Urothelium cell line (cell line): ENCODE measurements at regions not wholly inside any gene's neighbourhood (a gene's known extent, or its start where the extent isn't known, plus 50 kb on each side); places are given as distances from the start of the nearest gene placed in this dataset.
"Not testable (repeated sequence)": the region's sequence is repeated elsewhere in the genome, so short reads cannot be mapped to it uniquely, and the experiment has no call there.

Source experiments
- DNase-seq: peaks from one replicate; pipeline ENCODE4 v3.0.0; 2011; ENCODE audit warnings: low spot score, mixed read lengths
- FAIRE-seq: peaks from 2 replicates; lab custom pipeline; 2011; peaks lifted over from hg19 to GRCh38; lab: Jason Lieb, UNC

DNA sequence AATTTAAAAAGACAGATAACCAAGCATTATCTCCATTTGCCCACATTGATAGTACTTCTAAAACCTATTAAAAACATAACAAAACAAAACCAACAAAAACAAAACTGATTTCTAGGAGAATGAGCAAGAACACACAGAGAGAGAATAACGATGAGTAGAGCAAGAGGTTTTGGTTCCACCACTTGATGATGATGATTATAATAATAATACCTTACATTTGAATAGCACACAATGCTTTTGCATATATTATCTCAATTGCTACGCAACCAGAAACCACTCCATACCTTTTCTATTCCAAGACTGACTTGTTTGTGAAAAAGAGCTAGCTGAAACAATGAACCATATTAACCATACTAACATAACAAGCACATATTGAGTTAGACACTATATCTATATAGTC is 1090.9 kb downstream of the SH3BGRL start:
- DNase-seq (no peak), FAIRE-seq (no peak)

- DNase-seq, result no peak
- FAIRE-seq, result no peak
Measured at GRCh38 chrX:82320569-82320968, 1118.7 kb downstream of the SH3BGRL start.

DNA sequence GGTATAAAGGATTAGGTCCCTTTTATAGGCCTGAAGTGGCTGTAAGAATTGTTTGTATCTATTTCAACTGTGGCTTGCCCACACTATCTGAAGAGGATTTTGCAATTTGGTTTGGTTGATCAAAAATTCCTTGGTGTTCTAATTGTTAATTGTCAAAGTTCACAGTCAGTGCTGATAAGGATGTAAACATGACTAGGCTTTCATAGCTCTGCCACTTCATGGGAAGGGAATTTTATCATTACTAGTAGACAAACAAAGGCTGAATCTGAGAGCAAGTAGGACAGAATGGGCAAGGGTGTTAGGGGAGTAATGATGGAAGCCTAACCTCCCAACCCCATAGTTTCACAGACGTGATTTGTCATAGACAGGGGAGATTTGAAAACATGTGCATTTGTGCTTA is 1131.7 kb downstream of the SH3BGRL start:
- FAIRE-seq, result no peak
- no peak for DNase-seq

DNA sequence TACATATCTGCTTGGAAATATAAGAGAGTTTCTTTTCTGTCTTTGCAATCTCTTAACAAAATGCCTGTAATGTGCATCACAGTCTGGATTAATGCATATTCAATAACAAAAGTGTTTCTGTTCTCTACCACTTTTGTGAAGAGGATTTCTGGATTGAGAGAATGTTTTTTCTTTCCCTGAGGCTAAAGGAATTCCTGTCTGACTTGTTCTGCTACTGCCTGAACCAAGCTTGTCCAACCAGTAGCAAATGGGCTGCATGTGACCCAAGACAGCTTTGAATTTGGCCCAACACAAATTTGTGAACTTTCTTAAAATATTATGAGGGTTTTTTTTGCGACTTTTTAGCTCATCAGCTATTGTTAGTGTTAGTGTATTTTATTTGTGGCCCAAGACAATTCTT is 1133.9 kb downstream of the SH3BGRL start:
- no peak for FAIRE-seq
- DNase-seq, result no peak

GRCh38 chrX:82342531-82342930 is 1140.6 kb downstream of the SH3BGRL start:
- FAIRE-seq (no peak), DNase-seq (no peak)

DNA sequence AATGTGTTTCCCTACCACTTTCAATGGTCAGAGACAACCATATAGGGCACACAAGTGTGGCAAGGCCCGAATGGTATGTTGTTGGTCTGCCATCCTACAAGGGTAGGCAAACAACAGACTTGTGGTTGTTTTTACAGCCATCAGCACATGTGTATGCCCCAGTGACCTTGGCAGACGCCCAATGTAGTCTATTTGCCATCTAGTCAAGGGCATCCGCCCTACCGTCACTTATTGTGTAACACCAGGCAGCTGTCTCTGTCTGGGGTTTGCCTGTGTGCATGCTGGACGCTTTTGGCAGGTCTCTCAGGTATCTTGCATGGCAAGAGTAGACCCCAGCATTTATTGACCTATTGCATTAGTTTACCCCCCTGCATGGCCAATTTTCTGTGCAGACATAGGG is 1145.5 kb upstream of the POU3F4 start:
- no peak for DNase-seq
- no peak for FAIRE-seq

DNA sequence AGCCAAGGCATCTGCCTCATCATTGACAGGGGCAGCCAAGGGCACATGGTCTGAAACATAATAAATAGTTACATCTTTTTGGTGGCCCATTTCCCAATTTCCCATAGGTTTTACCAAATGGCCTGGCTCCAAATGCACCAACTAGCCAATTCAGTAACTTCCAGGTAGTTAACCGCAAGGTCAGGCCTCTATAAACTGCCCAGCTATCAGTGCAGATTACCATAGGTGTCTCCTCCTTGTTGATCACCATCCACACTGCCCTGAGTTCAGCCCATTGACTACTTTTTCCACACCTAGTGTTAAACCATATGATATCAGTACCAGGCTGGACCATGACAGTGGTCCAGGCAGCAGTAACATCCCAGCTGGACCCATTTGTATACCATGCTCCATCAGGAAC is 1145.1 kb upstream of the POU3F4 start:
- no peak for FAIRE-seq

DNA sequence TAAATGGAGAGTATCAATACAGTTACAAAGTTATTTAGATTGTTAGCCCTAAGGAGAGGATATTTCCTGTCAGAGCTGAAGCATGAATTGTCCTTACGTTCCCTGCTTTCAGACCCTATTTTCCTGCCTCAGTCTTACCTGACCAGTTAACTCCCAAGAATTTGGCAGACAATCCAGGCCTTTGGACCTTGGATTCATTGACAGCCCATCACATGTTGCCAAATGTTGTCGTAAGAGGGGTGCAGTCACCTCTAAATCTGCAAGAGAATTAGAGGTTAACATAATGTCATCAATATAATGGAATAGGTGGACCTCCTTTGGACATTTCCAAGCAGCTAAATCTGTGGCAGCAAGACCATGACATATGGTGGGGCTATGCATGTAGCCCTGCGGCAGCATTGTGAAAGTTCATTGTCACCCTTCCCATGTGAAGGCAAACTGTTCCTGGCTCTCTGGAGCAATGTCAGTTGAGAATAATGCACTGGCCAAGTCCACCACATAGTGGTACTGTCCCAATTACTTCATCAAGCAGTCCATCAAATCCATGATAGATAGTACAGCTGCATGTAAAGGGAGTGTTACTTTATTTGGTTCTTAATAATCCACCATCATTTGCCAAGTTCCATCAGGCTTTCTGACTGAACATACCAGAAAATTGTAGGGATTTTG is 1137.0 kb upstream of the POU3F4 start:
- DNase-seq (no peak), FAIRE-seq (no peak)

More for the DNA sequence above, 1145.1 kb upstream of the POU3F4 start:
- no peak for DNase-seq

DNA sequence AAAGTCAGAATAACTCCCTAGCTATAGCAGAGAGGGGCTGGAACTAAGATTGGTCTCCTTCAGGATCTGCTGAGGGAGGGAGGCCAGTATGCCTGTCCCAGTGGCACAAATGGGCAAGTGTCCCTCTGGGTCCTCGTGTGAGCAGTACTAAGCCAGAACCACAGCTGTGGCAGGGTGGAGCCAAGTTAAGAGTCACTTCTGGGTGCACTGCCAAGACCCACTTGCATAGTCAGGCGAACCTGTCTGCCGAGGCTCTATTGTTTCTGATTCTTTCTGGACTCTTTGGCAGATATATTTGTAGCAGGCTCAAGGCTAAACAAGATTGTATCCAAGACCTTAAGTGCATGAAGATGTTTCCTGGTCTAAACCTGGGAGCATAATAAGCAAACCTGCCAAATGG is 1123.7 kb upstream of the POU3F4 start:
- DNase-seq, result no peak

GRCh38 chrX:82412858-82413257 is 1095.2 kb upstream of the POU3F4 start:
- FAIRE-seq (no peak), DNase-seq (peak; percentile 9)

More for the DNA sequence above, 1123.7 kb upstream of the POU3F4 start:
- no peak for FAIRE-seq

GRCh38 chrX:82442281-82442680 is 1065.8 kb upstream of the POU3F4 start:
- no peak for DNase-seq
- FAIRE-seq, result no peak

- FAIRE-seq (no peak), DNase-seq (no peak)
Measured at GRCh38 chrX:82451725-82452124, 1056.4 kb upstream of the POU3F4 start.

DNA sequence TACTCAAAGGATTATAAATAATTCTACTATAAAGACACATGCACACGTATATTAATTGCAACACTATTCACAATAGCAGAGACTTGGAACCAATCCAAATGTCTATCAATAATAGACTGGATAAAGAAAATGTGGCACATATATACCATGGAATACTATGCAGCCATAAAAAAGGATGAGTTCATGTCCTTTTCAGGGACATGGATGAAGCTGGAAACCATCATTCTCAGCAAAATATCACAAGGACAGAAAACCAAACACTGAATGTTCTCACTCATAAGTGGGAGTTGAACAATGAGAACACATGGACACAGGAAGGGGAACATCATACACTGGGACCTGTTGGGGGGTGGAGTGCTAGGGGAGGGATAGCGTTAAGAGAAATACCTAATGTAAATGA is 1052.2 kb upstream of the POU3F4 start:
- not testable (repeated sequence) for DNase-seq, FAIRE-seq

GRCh38 chrX:82458207-82458754 is 1049.8 kb upstream of the POU3F4 start:
- FAIRE-seq (no peak), DNase-seq (no peak)

- FAIRE-seq, result no peak
Measured at GRCh38 chrX:82466994-82467393, 1041.1 kb upstream of the POU3F4 start.

More at GRCh38 chrX:82466994-82467393, 1041.1 kb upstream of the POU3F4 start:
- no peak for DNase-seq
